Sigmoid colon (tissue), 6 donors: ENCODE measurements at regions not wholly inside any gene's neighbourhood (a gene's known extent, or its start where the extent isn't known, plus 50 kb on each side); places are given as distances from the start of the nearest gene placed in this dataset.

Experiments
- DNase-seq: peaks from one replicate; pipeline ENCODE4 v3.0.0-alpha.2; 2019
- H3K27ac ChIP-seq, 4 donors: fragments of 200-600 bp; sonication (generic); one replicate each; pipeline ENCODE4 v1.5.1; 2016 to 2019; ENCODE audit warnings: mild to moderate bottlenecking in 1 of 4
- H3K27me3 ChIP-seq, 3 donors: fragments of 200-600 bp; sonication (generic); one replicate each; pipeline ENCODE4 v1.5.1; 2019; ENCODE audit warnings: mild to moderate bottlenecking in 1 of 3
- H3K36me3 ChIP-seq, 4 donors: fragments of 200-600 bp; sonication (generic); one replicate each; pipeline ENCODE4 v1.5.1; 2016 to 2019
- H3K4me1 ChIP-seq, 4 donors: fragments of 200-600 bp; sonication (generic); one replicate each; pipeline ENCODE4 v1.5.1; 2017 to 2019
- H3K4me3 ChIP-seq, 4 donors: fragments of 200-600 bp; sonication (generic); one replicate each; pipeline ENCODE4 v1.5.1; 2017 to 2019; ENCODE audit warnings: mild to moderate bottlenecking in 2 of 4, moderate library complexity in 1 of 4
- H3K9me3 ChIP-seq, 4 donors: fragments of 200-600 bp in 3 of 4; sonication (generic) in 3 of 4; one replicate each; pipeline versions ENCODE4 v1.5.1 to v1.6.1; 2013 to 2019
- EP300 ChIP-seq, 4 donors: sonication (generic); formaldehyde crosslinking; IDR thresholded peaks; one replicate each; pipeline ENCODE4 v1.6.1; 2017; ENCODE audit warnings: antibody characterized with exemption in 4 of 4
- POLR2A ChIP-seq, 2 donors: fragments of 450-650 bp; IDR thresholded peaks; one replicate each; pipeline ENCODE4 v1.6.1; 2016; ENCODE audit warnings: antibody characterized with exemption in 2 of 2, mild to moderate bottlenecking in 2 of 2, moderate library complexity in 2 of 2
- POLR2AphosphoS5 ChIP-seq, 4 donors: sonication (generic); formaldehyde crosslinking; IDR thresholded peaks; one replicate each; pipeline ENCODE4 v1.6.1; 2017; ENCODE audit warnings: antibody characterized with exemption in 4 of 4
- WGBS, 2 donors: extraction: QIAGEN DNeasy Blood & Tissue Kit; methylation state at CpG; one replicate each; pipeline ENCODE4 v1.1.7; 2013; 5-methylcytosine and 5-hydroxymethylcytosine counted together
- intact Hi-C: fragments of 100-400 bp; cut with DNase I; formaldehyde crosslinking; loops from one replicate; pipeline ENCODE4 v1.15.1; 2023
- TF ChIP-seq, protein P1 (sequence below), 4 experiments: fragments of 450-650 bp in 3 of 4; fragments of 200-600 bp in 1 of 4; IDR thresholded peaks; one replicate each; pipeline ENCODE4 v1.5.1; 2016 to 2019; ENCODE audit warnings: antibody characterized with exemption in 4 of 4, mild to moderate bottlenecking in 3 of 4, moderate library complexity in 2 of 4
- donor health status: healthy with polysubstance abuse.
- donor health status: healthy.

DNA sequence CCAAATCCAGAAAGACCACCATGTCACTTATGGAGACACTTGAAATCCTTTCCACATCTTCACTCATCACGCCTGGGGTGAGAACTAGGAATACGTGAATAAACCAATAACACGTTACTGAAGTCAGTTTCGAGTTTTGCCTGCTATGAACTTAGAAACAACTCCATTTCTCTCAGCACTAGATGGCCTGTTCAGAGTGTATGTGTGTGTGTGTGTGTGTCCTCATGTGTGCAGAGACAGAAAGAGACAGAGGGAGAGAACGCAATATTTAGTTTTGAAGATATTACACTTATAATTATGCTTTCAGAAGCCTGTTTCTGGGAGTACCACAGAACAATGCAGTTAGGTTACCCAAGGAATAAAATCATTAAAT is 81.2 kb upstream of the CCN6 start:
- 79 to 85% methylated on average over 5 of the region's 5 CpGs for WGBS, 2 donors
- Histone ChIP-seq H3K27ac (peak overlapping the region; percentile 24 to 76 (median 58)), H3K4me3 (peak overlapping the region in 1 of 4 donors; percentile 12), H3K4me1 (peaks cover 0 to 15% (median 8%) of the 10 kb centered on the region in 4 donors), H3K9me3 (no peaks in the 10 kb centered on the region), H3K27me3 (no peaks in the 10 kb centered on the region), H3K36me3 (no peaks in the 10 kb centered on the region)
- intact Hi-C loops: no loop called here
- no peak for DNase-seq
- TF ChIP-seq EP300 (IDR thresholded peaks at IDR 0.05): no peak
- TF ChIP-seq POLR2A (IDR thresholded peaks at IDR 0.05): no peak
- no peak for TF ChIP-seq POLR2AphosphoS5 (IDR thresholded peaks at IDR 0.05)
- TF ChIP-seq, protein P1, sequence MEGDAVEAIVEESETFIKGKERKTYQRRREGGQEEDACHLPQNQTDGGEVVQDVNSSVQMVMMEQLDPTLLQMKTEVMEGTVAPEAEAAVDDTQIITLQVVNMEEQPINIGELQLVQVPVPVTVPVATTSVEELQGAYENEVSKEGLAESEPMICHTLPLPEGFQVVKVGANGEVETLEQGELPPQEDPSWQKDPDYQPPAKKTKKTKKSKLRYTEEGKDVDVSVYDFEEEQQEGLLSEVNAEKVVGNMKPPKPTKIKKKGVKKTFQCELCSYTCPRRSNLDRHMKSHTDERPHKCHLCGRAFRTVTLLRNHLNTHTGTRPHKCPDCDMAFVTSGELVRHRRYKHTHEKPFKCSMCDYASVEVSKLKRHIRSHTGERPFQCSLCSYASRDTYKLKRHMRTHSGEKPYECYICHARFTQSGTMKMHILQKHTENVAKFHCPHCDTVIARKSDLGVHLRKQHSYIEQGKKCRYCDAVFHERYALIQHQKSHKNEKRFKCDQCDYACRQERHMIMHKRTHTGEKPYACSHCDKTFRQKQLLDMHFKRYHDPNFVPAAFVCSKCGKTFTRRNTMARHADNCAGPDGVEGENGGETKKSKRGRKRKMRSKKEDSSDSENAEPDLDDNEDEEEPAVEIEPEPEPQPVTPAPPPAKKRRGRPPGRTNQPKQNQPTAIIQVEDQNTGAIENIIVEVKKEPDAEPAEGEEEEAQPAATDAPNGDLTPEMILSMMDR (IDR thresholded peaks at IDR 0.05): no peak

DNA sequence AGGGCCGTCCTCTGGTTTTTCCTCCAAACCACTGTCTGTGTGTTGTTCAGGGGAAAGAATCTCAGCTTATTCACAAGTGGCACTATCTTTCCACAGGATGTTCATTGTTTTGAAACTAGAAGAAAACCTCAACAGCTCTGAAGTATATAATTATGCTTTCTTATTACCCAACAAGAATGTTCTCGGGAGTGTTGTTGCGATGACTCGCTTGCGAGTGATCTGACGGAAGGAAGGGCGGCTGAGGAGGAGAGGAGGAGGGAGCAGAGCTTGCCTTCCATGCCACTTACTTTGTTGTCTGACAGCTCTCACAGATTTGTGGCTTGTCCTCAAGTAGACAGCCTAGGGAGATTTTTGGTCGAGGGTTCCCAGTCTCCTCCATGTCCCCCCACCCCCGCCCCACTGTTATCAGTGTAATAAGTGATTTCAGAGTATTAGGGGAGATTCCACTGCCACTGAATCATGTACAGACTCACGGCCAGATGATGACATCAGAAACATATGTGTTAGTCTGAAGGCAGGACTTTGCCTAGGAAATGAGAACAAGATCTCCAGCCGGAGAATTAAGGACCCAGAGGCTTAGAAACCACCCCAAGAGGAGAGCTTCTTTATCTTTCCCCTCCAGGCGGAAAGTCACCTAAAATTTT is 80.7 kb upstream of the CCN6 start:
- H3K27me3 ChIP-seq: no peaks in the 10 kb centered on the region
- H3K36me3 ChIP-seq: no peaks in the 10 kb centered on the region
- peak overlapping the region; percentile 24 to 76 (median 58) for H3K27ac ChIP-seq
- TF ChIP-seq EP300 (IDR thresholded peaks at IDR 0.05): no peak
- no peak for TF ChIP-seq POLR2A (IDR thresholded peaks at IDR 0.05)
- peak in 2 of 4 donors; percentile 45 to 48 for TF ChIP-seq POLR2AphosphoS5 (IDR thresholded peaks at IDR 0.05)
- TF ChIP-seq, protein P1 (IDR thresholded peaks at IDR 0.05): no peak
- H3K9me3 ChIP-seq: no peaks in the 10 kb centered on the region
- WGBS, 2 donors: 50 to 56% methylated on average over 12 of the region's 12 CpGs
- intact Hi-C loops: no loop called here
- peak overlapping the region in 1 of 4 donors; percentile 12 for H3K4me3 ChIP-seq
- peaks cover 0 to 15% (median 8%) of the 10 kb centered on the region in 4 donors for H3K4me1 ChIP-seq
- DNase-seq: peak; percentile 85

DNA sequence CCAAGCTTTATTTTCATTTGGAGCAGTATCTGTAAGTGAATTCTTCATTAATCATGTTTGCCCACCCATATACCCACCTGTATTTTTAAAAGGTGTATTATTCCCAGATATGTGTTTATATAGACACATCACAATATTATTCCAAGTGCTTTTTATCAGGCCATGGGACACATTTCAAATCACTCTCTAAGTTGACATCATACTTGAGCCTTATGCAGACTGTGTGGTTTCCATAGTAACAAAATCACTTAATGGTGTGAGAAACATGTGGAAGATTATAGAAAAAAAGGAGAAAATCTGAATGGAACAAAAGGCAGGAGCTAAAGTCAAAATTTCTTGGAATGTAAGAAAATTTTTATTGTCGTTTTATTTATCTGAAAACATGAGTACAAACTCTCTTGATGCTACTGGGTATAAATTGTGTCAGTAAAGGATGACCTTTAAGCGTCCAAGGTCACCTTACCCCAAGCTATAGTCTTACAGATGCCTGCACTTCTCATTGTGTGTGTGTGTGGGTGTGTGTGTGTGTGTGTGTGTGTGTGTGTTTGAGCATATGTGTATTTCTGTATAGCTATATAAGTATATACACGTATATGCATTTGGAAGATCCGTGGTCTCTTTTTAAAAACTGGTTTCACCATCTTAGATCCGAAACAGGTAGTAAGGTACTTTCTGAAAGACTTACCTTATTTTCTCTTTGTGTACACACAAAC is 79.8 kb upstream of the CCN6 start:
- H3K4me1 ChIP-seq: peaks cover 0 to 15% (median 8%) of the 10 kb centered on the region in 4 donors
- no peaks in the 10 kb centered on the region for H3K9me3 ChIP-seq
- WGBS, 2 donors: 81 to 91% methylated on average over 5 of the region's 5 CpGs
- peak overlapping the region; percentile 24 to 76 (median 58) for H3K27ac ChIP-seq
- no peak for DNase-seq
- intact Hi-C loops: no loop called here
- H3K27me3 ChIP-seq: no peaks in the 10 kb centered on the region
- no peaks in the 10 kb centered on the region for H3K36me3 ChIP-seq
- H3K4me3 ChIP-seq: no peak overlapping the region
- no peak for TF ChIP-seq POLR2AphosphoS5 (IDR thresholded peaks at IDR 0.05)
- TF ChIP-seq, protein P1 (IDR thresholded peaks at IDR 0.05): no peak
- TF ChIP-seq POLR2A (IDR thresholded peaks at IDR 0.05): no peak
- no peak for TF ChIP-seq EP300 (IDR thresholded peaks at IDR 0.05)

DNA sequence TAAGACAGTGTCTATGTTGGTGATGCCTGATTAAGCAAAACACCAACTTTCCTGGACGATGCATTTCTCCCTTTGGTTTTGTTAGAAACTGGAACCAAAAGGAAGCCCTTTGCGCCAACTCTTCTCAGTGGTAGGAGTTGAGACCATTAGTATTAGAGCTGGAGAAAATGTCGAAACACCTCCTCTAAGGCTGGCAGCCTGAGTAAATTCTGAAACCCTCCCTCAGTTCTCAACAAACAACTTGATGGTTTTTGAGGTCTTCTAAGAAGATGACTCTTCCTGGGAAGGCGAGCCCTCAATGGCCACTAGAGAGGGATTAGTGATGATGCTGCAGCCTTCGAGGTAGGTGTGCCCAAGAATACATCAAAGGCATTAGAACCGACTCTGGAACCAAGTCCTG is 78.4 kb upstream of the CCN6 start:
- Histone ChIP-seq H3K27me3 (no peaks in the 10 kb centered on the region), H3K27ac (no peak overlapping the region), H3K9me3 (no peaks in the 10 kb centered on the region), H3K4me1 (peaks cover 0 to 15% (median 8%) of the 10 kb centered on the region in 4 donors), H3K36me3 (no peaks in the 10 kb centered on the region), H3K4me3 (no peak overlapping the region)
- DNase-seq: no peak
- WGBS, 2 donors: 77 to 81% methylated on average over 6 of the region's 6 CpGs
- intact Hi-C loops: no loop called here
- TF ChIP-seq POLR2A (IDR thresholded peaks at IDR 0.05): no peak
- no peak for TF ChIP-seq POLR2AphosphoS5 (IDR thresholded peaks at IDR 0.05)
- TF ChIP-seq, protein P1 (IDR thresholded peaks at IDR 0.05): no peak
- TF ChIP-seq EP300 (IDR thresholded peaks at IDR 0.05): no peak
